NOMO-1 treated with dmso at 0.1 percent for 144 hours (cell line): ENCODE measurements at regions not wholly inside any gene's neighbourhood (a gene's known extent, or its start where the extent isn't known, plus 50 kb on each side); places are given as distances from the start of the nearest gene placed in this dataset.

Experiments used
- DNase-seq: peaks from one replicate; lab custom pipeline; 2025; ENCODE audit not compliant: unreplicated experiment; lab: John Stamatoyannopoulos, UW

GRCh38 chr22:48675141-48675829, 1152.4 kb downstream of the BRD1 start:
- DNase-seq, result no peak

GRCh38 chr22:48673806-48674500, 1153.7 kb downstream of the BRD1 start:
- no peak for DNase-seq

- no peak for DNase-seq
Measured at GRCh38 chr22:48672387-48672786, 1155.3 kb downstream of the BRD1 start.

- DNase-seq, result no peak
Measured at GRCh38 chr22:48670731-48671130, 1156.9 kb downstream of the BRD1 start.

- DNase-seq, result no peak
Measured at GRCh38 chr22:48669986-48670716, 1157.5 kb downstream of the BRD1 start.

- no peak for DNase-seq
Measured at GRCh38 chr22:48669226-48669625, 1158.4 kb downstream of the BRD1 start.

GRCh38 chr22:48667289-48667688, 1160.4 kb downstream of the BRD1 start:
- no peak for DNase-seq

GRCh38 chr22:48666620-48667019, 1161.1 kb downstream of the BRD1 start:
- no peak for DNase-seq

GRCh38 chr22:48665311-48665995, 1162.2 kb downstream of the BRD1 start:
- no peak for DNase-seq

GRCh38 chr22:48664586-48664985, 1163.1 kb downstream of the BRD1 start:
- DNase-seq, result no peak

GRCh38 chr22:48663297-48663696, 1164.4 kb downstream of the BRD1 start:
- DNase-seq, result no peak

- DNase-seq, result no peak
Measured at GRCh38 chr22:48662476-48663135, 1165.1 kb downstream of the BRD1 start.

- DNase-seq, result no peak
Measured at GRCh38 chr22:48661984-48662383, 1165.7 kb downstream of the BRD1 start.

GRCh38 chr22:48660790-48661740, 1166.6 kb downstream of the BRD1 start:
- DNase-seq, result no peak

- DNase-seq, result no peak
Measured at GRCh38 chr22:48660104-48660789, 1167.4 kb downstream of the BRD1 start.

GRCh38 chr22:48659404-48659996, 1168.2 kb downstream of the BRD1 start:
- DNase-seq, result no peak

- DNase-seq, result no peak
Measured at GRCh38 chr22:48658871-48659270, 1168.8 kb downstream of the BRD1 start.

- DNase-seq, result no peak
Measured at GRCh38 chr22:48658246-48658645, 1169.4 kb downstream of the BRD1 start.

- no peak for DNase-seq
Measured at GRCh38 chr22:48654492-48654891, 1173.2 kb downstream of the BRD1 start.
